ENCODE measurements at regions not wholly inside any gene's neighbourhood (a gene's known extent, or its start where the extent isn't known, plus 50 kb on each side); places are given as distances from the start of the nearest gene placed in this dataset.

- Histone ChIP-seq H3K4me1 (no peaks in the 10 kb centered on the region), H3K9me3 (no peaks in the 10 kb centered on the region), H3K27ac (no peak overlapping the region), H3K27me3 (no peaks in the 10 kb centered on the region), H3K4me3 (no peak overlapping the region), H3K36me3 (no peaks in the 10 kb centered on the region)
- 70% methylated on average over 2 of the region's 5 CpGs; no CpG with 5 or more reads in 1 of the 2 donors for WGBS, 2 donors (ENCODE audit: low coverage in 1 of 2)
- no peak for ATAC-seq
- TF ChIP-seq EP300 (IDR thresholded peaks at IDR 0.05) (no peak), CTCF (IDR thresholded peaks at IDR 0.05) (no peak), POLR2A (IDR thresholded peaks at IDR 0.05) (no peak), POLR2AphosphoS5 (IDR thresholded peaks at IDR 0.05) (no peak)
Measured at GRCh38 chr2:120637847-120638246, 97.8 kb upstream of the GLI2 start.

GRCh38 chr2:120638450-120638849 lies 97.2 kb upstream of the GLI2 start:
- TF ChIP-seq POLR2AphosphoS5 (IDR thresholded peaks at IDR 0.05) = no peak
- H3K27ac ChIP-seq = no peak overlapping the region
- WGBS, 2 donors (ENCODE audit: low coverage in 1 of 2) = 65 to 80% methylated on average over 2 to 4 of the region's 4 CpGs

GRCh38 chr2:120641366-120641771 lies 94.3 kb upstream of the GLI2 start:
- WGBS, 2 donors (ENCODE audit: low coverage in 1 of 2) = 60 to 67% methylated on average over 1 to 3 of the region's 5 CpGs
- Histone ChIP-seq H3K4me3 (no peak overlapping the region), H3K36me3 (no peaks in the 10 kb centered on the region), H3K9me3 (no peaks in the 10 kb centered on the region), H3K4me1 (no peaks in the 10 kb centered on the region), H3K27me3 (no peaks in the 10 kb centered on the region), H3K27ac (no peak overlapping the region)
- TF ChIP-seq POLR2AphosphoS5 (IDR thresholded peaks at IDR 0.05) (no peak), EP300 (IDR thresholded peaks at IDR 0.05) (no peak), CTCF (IDR thresholded peaks at IDR 0.05) (no peak), POLR2A (IDR thresholded peaks at IDR 0.05) (no peak)
- ATAC-seq = no peak

More at GRCh38 chr2:120638450-120638849, 97.2 kb upstream of the GLI2 start:
- H3K36me3 ChIP-seq = no peaks in the 10 kb centered on the region
- no peak for ATAC-seq
- no peaks in the 10 kb centered on the region for H3K27me3 ChIP-seq
- no peaks in the 10 kb centered on the region for H3K4me1 ChIP-seq
- no peak overlapping the region for H3K4me3 ChIP-seq
- no peaks in the 10 kb centered on the region for H3K9me3 ChIP-seq

- Histone ChIP-seq H3K9me3 (no peaks in the 10 kb centered on the region), H3K4me1 (no peaks in the 10 kb centered on the region), H3K27me3 (no peaks in the 10 kb centered on the region), H3K4me3 (no peak overlapping the region), H3K27ac (no peak overlapping the region), H3K36me3 (no peaks in the 10 kb centered on the region)
- no peak for ATAC-seq
- WGBS, 2 donors (ENCODE audit: low coverage in 1 of 2) = no CpG with 5 or more reads among the region's 4 CpGs
- TF ChIP-seq CTCF (IDR thresholded peaks at IDR 0.05) (no peak), POLR2AphosphoS5 (IDR thresholded peaks at IDR 0.05) (no peak), EP300 (IDR thresholded peaks at IDR 0.05) (no peak), POLR2A (IDR thresholded peaks at IDR 0.05) (no peak)
Measured at GRCh38 chr2:120642646-120643045, 93.0 kb upstream of the GLI2 start.

- no peaks in the 10 kb centered on the region for H3K27me3 ChIP-seq
- peaks cover 0 to 29% (median 0%) of the 10 kb centered on the region in 3 donors for H3K9me3 ChIP-seq
- H3K4me1 ChIP-seq = no peaks in the 10 kb centered on the region
- 61 to 73% methylated on average over 2 to 3 of the region's 3 CpGs for WGBS, 2 donors (ENCODE audit: low coverage in 1 of 2)
- TF ChIP-seq EP300 (IDR thresholded peaks at IDR 0.05) (no peak), POLR2A (IDR thresholded peaks at IDR 0.05) (no peak), CTCF (IDR thresholded peaks at IDR 0.05) (no peak), POLR2AphosphoS5 (IDR thresholded peaks at IDR 0.05) (no peak)
- no peak for ATAC-seq
- no peak overlapping the region for H3K27ac ChIP-seq
- H3K36me3 ChIP-seq = no peaks in the 10 kb centered on the region
- H3K4me3 ChIP-seq = no peak overlapping the region
Measured at GRCh38 chr2:120646994-120647393, 88.7 kb upstream of the GLI2 start.

Data from gastroesophageal sphincter (tissue), 4 donors.